NCI-H146 treated with DMSO at 0.1 percent for 48 hours (cell line): ENCODE measurements at regions not wholly inside any gene's neighbourhood (a gene's known extent, or its start where the extent isn't known, plus 50 kb on each side); places are given as distances from the start of the nearest gene placed in this dataset.
"Not testable (repeated sequence)": the region's sequence is repeated elsewhere in the genome, so short reads cannot be mapped to it uniquely, and the experiment has no call there.

Experiments
- DNase-seq: peaks from one replicate; lab custom pipeline; 2025; ENCODE audit not compliant: unreplicated experiment; lab: John Stamatoyannopoulos, UW

- DNase-seq, result no peak
Measured at GRCh38 chr15:70578196-70578595, 185.2 kb downstream of the UACA start.

GRCh38 chr15:70576696-70577095 is 186.7 kb downstream of the UACA start:
- DNase-seq, result no peak

GRCh38 chr15:70576276-70576675 is 187.1 kb downstream of the UACA start:
- no peak for DNase-seq

GRCh38 chr15:70575231-70576226 is 187.8 kb downstream of the UACA start:
- no peak for DNase-seq

- DNase-seq, result not testable (repeated sequence)
Measured at GRCh38 chr15:70574325-70574724, 189.0 kb downstream of the UACA start.

GRCh38 chr15:70573121-70573850 is 190.1 kb downstream of the UACA start:
- DNase-seq, result no peak

GRCh38 chr15:70569714-70570231 is 193.6 kb downstream of the UACA start:
- no peak for DNase-seq

- DNase-seq, result no peak
Measured at GRCh38 chr15:70569091-70569713, 194.2 kb downstream of the UACA start.

- DNase-seq, result no peak
Measured at GRCh38 chr15:70566989-70567388, 196.4 kb downstream of the UACA start.

- DNase-seq, result no peak
Measured at GRCh38 chr15:70566047-70566835, 197.1 kb downstream of the UACA start.

- no peak for DNase-seq
Measured at GRCh38 chr15:70563561-70564095, 199.7 kb downstream of the UACA start.

GRCh38 chr15:70562906-70563305 is 200.5 kb downstream of the UACA start:
- no peak for DNase-seq

- DNase-seq, result no peak
Measured at GRCh38 chr15:70561885-70562284, 201.5 kb downstream of the UACA start.

- DNase-seq, result no peak
Measured at GRCh38 chr15:70560617-70561328, 202.6 kb downstream of the UACA start.

GRCh38 chr15:70559265-70560239 is 203.8 kb downstream of the UACA start:
- no peak for DNase-seq

- no peak for DNase-seq
Measured at GRCh38 chr15:70558406-70559264, 204.7 kb downstream of the UACA start.

- no peak for DNase-seq
Measured at GRCh38 chr15:70557521-70558258, 205.7 kb downstream of the UACA start.
